ENCODE measurements at regions not wholly inside any gene's neighbourhood (a gene's known extent, or its start where the extent isn't known, plus 50 kb on each side); places are given as distances from the start of the nearest gene placed in this dataset.

DNA sequence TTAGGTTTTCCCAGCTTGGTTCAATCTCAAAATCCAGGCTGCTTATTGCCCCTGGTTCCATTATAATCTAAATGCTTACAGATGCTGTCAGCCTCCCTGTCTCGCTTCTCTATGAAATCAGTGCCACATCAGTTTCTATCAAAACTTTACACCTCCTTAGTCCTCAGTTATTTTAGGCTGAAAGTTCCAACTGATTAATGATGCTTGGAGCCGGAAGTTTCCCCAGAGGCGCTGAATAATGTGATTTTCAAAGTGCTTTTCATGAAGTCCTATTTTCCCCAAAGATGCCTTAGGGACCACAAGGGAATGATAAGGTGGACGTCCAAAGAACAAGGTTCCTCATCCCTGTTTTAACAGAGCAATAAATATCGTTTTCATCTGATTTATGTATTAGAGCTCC, 262.4 kb upstream of the RMST start:
- no peak for DNase-seq (ENCODE audit: extremely low read depth, low read depth)
- no peak for TF ChIP-seq CTCF (IDR thresholded peaks at IDR 0.05; ENCODE audit: low read depth, low read length)

- DNase-seq (ENCODE audit: extremely low read depth, low read depth) = no peak
- no peak for TF ChIP-seq CTCF (IDR thresholded peaks at IDR 0.05; ENCODE audit: low read depth, low read length)
These were observed 259.2 kb upstream of the RMST start for GRCh38 chr12:97203408-97203807.

DNA sequence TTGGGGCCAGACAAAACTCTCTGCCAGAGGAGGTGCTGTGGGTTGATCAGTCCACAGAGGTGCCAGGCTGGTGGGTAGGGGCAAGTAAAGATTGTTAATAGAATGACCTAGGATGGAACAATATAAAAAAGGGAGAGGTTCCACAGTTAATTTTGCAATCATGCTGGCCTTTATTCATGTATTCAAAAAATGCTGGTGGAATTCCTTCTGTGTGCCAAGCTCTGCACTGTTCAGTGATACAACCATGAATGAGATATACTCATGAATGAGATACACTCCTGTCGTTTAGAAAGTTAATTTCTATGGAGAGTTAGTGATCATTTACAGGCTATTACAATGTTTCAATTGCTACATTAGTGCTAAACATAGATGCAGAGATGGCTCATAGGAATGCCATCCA, 252.6 kb upstream of the RMST start:
- DNase-seq (ENCODE audit: extremely low read depth, low read depth) = no peak
- no peak for TF ChIP-seq CTCF (IDR thresholded peaks at IDR 0.05; ENCODE audit: low read depth, low read length)

DNA sequence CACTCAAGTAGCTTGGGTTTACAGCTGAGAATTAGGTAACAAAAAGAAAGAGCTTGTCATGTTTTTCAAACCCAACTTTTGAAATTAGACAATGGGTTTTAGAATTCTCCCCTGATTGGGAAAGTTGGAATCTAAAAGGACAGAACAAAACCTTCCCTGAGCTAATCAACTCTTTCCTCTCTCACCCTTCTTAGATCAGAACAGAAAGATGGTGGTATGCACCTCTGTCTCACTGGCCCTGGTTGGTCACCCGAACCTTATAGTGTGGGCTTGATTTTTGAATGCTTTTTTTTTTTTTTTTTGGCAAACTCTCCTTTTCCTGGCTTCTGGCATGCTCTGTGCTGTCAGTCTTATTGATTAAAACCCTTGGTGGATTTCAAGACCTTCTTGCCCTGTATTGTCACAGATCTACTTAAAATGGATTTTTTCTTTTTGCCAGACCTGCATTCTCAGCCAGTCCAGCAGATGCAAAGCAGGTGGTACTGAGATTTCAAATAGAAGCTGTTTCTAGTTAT, 251.1 kb upstream of the RMST start:
- no peak for DNase-seq (ENCODE audit: extremely low read depth, low read depth)
- TF ChIP-seq CTCF (IDR thresholded peaks at IDR 0.05; ENCODE audit: low read depth, low read length) = no peak

DNA sequence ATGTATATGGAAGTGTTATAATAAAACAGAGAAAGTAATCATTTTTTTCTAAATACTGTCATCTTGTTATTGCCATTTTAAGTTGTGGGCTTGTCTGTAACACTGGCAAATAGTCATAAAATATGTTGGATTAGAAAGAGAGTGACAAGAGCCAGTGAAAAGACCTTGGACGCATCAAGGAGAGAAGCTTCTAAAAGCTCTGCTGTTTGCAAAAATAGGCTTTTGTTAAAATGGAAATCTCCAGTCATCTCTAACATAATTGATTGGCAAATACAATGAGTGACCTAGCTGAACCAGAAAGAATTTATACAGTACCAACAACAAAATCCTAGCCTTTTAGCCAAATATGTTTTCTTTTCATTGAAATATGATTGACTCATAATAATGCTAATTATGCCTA, 245.8 kb upstream of the RMST start:
- no peak for DNase-seq (ENCODE audit: extremely low read depth, low read depth)

GRCh38 chr12:97222391-97222790, 240.2 kb upstream of the RMST start:
- TF ChIP-seq CTCF (IDR thresholded peaks at IDR 0.05; ENCODE audit: low read depth, low read length) = no peak

More for the DNA sequence above, 245.8 kb upstream of the RMST start:
- TF ChIP-seq CTCF (IDR thresholded peaks at IDR 0.05; ENCODE audit: low read depth, low read length) = no peak

DNA sequence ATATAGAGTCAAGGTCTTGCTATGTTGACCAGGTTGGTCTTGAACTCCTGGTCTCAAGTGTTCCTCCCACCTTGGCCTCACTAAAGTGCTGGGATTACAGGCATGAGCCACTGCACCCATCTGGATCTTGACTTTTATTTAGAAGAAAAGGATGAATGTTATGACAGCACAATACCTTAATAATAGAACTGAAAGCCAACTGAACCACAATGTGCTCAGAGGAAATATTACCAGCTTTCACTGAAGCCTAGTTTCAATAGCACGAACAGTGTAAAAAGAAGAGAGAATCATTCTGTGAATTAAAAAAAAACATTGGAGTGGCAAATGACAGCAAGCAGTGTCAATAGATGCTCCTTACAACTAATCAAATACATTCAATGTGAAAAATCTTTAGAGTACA, 239.2 kb upstream of the RMST start:
- no peak for TF ChIP-seq CTCF (IDR thresholded peaks at IDR 0.05; ENCODE audit: low read depth, low read length)
- no peak for DNase-seq (ENCODE audit: extremely low read depth, low read depth)

More at GRCh38 chr12:97222391-97222790, 240.2 kb upstream of the RMST start:
- DNase-seq (ENCODE audit: extremely low read depth, low read depth) = no peak
